ENCODE measurements at regions not wholly inside any gene's neighbourhood (a gene's known extent, or its start where the extent isn't known, plus 50 kb on each side); places are given as distances from the start of the nearest gene placed in this dataset.

DNA sequence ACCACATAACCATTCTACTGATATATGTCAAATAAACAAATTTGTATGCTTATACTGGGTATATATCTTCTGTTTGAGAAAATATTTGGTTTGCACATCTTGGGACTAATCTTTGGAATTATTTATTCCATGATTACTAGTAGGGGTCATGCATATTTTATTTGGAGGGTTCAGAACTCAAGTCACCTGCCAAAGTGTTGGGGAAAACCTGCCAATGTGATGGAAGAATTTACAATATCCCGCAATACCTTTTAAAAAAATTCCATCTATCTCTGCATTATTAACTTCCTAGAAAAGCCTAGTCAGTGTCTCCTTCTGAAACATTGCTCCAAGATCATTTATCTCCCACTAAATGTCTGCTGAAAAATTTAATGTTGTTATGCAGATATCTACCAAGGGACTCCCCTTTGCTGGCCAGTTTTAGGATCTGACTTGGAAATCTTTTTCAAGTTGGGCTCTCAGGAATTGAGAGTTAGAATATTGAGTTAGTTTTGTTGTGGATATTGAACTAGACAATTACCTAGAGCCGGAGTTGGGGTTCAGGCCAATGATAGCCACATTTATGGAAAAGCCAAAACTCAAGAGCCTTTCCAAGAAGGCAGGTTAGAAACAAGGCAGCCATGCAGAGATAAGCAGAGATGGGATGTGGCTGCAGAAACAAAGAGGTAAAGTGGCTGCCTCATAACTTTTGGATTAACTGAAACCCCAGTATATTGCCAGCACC is 425.2 kb downstream of the ADAMTS20 start:
- Histone ChIP-seq H3K27ac (ENCODE audit: low read length) (no peak overlapping the region), H3K4me2 (ENCODE audit: low read length) (no peak overlapping the region), H3K9me3 (ENCODE audit: low read length) (no peaks in the 10 kb centered on the region), H3K79me2 (replicated peaks; ENCODE audit: insufficient read depth, low read length) (no peaks in the 10 kb centered on the region), H4K20me1 (ENCODE audit: insufficient read depth) (no peaks in the 10 kb centered on the region), H2AFZ (ENCODE audit: low read depth, low read length) (no peak overlapping the region), H3K9ac (ENCODE audit: low read length) (no peak overlapping the region), H3K36me3 (ENCODE audit: insufficient read depth, low read length) (no peaks in the 10 kb centered on the region), H3K4me3 (ENCODE audit: low read length) (no peak overlapping the region), H3K27me3 (ENCODE audit: insufficient read depth, low read depth, low read length) (no peaks in the 10 kb centered on the region), H3F3A (ENCODE audit: insufficient read depth, low read length, poor library complexity, severe bottlenecking) (no peaks in the 10 kb centered on the region), H3K9me2 (ENCODE audit: insufficient read depth, low read length) (no peaks in the 10 kb centered on the region)
- TF ChIP-seq MXI1 (conservative IDR thresholded peaks at IDR 0.05; ENCODE audit: poor library complexity, severe bottlenecking) (no peak), TAF1 (IDR thresholded peaks at IDR 0.05; ENCODE audit: low read depth) (no peak), SMC3 (conservative IDR thresholded peaks at IDR 0.05; ENCODE audit: poor library complexity) (no peak), EP300 (conservative IDR thresholded peaks at IDR 0.05; ENCODE audit: poor library complexity, severe bottlenecking) (no peak), EZH2 (IDR thresholded peaks at IDR 0.05; ENCODE audit: borderline replicate concordance, insufficient read depth, low read length, poor library complexity, severe bottlenecking) (no peak), RAD21 (conservative IDR thresholded peaks at IDR 0.05) (no peak), POLR2AphosphoS5 (IDR thresholded peaks at IDR 0.05) (no peak)
- TF ChIP-seq, protein P1, sequence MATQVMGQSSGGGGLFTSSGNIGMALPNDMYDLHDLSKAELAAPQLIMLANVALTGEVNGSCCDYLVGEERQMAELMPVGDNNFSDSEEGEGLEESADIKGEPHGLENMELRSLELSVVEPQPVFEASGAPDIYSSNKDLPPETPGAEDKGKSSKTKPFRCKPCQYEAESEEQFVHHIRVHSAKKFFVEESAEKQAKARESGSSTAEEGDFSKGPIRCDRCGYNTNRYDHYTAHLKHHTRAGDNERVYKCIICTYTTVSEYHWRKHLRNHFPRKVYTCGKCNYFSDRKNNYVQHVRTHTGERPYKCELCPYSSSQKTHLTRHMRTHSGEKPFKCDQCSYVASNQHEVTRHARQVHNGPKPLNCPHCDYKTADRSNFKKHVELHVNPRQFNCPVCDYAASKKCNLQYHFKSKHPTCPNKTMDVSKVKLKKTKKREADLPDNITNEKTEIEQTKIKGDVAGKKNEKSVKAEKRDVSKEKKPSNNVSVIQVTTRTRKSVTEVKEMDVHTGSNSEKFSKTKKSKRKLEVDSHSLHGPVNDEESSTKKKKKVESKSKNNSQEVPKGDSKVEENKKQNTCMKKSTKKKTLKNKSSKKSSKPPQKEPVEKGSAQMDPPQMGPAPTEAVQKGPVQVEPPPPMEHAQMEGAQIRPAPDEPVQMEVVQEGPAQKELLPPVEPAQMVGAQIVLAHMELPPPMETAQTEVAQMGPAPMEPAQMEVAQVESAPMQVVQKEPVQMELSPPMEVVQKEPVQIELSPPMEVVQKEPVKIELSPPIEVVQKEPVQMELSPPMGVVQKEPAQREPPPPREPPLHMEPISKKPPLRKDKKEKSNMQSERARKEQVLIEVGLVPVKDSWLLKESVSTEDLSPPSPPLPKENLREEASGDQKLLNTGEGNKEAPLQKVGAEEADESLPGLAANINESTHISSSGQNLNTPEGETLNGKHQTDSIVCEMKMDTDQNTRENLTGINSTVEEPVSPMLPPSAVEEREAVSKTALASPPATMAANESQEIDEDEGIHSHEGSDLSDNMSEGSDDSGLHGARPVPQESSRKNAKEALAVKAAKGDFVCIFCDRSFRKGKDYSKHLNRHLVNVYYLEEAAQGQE (IDR thresholded peaks at IDR 0.05; ENCODE audit: borderline replicate concordance), result no peak
- TF ChIP-seq, protein P2, sequence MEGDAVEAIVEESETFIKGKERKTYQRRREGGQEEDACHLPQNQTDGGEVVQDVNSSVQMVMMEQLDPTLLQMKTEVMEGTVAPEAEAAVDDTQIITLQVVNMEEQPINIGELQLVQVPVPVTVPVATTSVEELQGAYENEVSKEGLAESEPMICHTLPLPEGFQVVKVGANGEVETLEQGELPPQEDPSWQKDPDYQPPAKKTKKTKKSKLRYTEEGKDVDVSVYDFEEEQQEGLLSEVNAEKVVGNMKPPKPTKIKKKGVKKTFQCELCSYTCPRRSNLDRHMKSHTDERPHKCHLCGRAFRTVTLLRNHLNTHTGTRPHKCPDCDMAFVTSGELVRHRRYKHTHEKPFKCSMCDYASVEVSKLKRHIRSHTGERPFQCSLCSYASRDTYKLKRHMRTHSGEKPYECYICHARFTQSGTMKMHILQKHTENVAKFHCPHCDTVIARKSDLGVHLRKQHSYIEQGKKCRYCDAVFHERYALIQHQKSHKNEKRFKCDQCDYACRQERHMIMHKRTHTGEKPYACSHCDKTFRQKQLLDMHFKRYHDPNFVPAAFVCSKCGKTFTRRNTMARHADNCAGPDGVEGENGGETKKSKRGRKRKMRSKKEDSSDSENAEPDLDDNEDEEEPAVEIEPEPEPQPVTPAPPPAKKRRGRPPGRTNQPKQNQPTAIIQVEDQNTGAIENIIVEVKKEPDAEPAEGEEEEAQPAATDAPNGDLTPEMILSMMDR (IDR thresholded peaks at IDR 0.05; ENCODE audit: poor library complexity, severe bottlenecking), result no peak

DNA sequence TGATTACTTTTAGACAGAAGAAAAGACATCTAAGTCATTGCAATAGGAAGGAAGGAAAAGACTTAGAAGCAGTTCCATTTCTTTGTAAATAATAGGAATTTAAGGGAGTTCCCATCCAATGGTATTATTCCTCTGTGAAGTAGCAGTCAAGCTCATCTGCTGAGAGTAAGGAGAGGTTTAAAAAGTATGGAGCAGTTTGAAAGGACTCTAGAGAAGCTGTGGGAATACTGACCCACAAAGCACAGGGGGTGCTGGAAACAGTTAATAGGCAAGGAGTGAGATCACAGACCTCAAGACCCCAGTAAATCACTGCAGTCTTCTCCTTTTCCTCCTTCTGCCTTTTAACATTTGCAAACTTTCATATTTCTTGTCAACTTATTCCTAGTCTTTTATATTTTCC is 428.5 kb downstream of the ADAMTS20 start:
- H3K9me3 ChIP-seq (ENCODE audit: low read length), result no peaks in the 10 kb centered on the region
- H4K20me1 ChIP-seq (ENCODE audit: insufficient read depth), result no peaks in the 10 kb centered on the region
- no peaks in the 10 kb centered on the region for H3K79me2 ChIP-seq (replicated peaks; ENCODE audit: insufficient read depth, low read length)
- H3K9me2 ChIP-seq (ENCODE audit: insufficient read depth, low read length), result no peaks in the 10 kb centered on the region
- no peak overlapping the region for H2AFZ ChIP-seq (ENCODE audit: low read depth, low read length)
- no peak overlapping the region for H3K27ac ChIP-seq (ENCODE audit: low read length)
- H3K27me3 ChIP-seq (ENCODE audit: insufficient read depth, low read depth, low read length), result no peaks in the 10 kb centered on the region
- no peaks in the 10 kb centered on the region for H3F3A ChIP-seq (ENCODE audit: insufficient read depth, low read length, poor library complexity, severe bottlenecking)
- no peak overlapping the region for H3K4me2 ChIP-seq (ENCODE audit: low read length)
- no peak for TF ChIP-seq EP300 (conservative IDR thresholded peaks at IDR 0.05; ENCODE audit: poor library complexity, severe bottlenecking)
- no peak for TF ChIP-seq MXI1 (conservative IDR thresholded peaks at IDR 0.05; ENCODE audit: poor library complexity, severe bottlenecking)
- TF ChIP-seq, protein P1 (IDR thresholded peaks at IDR 0.05; ENCODE audit: borderline replicate concordance), result no peak
- TF ChIP-seq TAF1 (IDR thresholded peaks at IDR 0.05; ENCODE audit: low read depth), result no peak
- no peak for TF ChIP-seq EZH2 (IDR thresholded peaks at IDR 0.05; ENCODE audit: borderline replicate concordance, insufficient read depth, low read length, poor library complexity, severe bottlenecking)
- TF ChIP-seq, protein P2 (IDR thresholded peaks at IDR 0.05; ENCODE audit: poor library complexity, severe bottlenecking), result no peak
- TF ChIP-seq RAD21 (conservative IDR thresholded peaks at IDR 0.05), result no peak
- no peak for TF ChIP-seq SMC3 (conservative IDR thresholded peaks at IDR 0.05; ENCODE audit: poor library complexity)
- TF ChIP-seq POLR2AphosphoS5 (IDR thresholded peaks at IDR 0.05), result no peak
- no peaks in the 10 kb centered on the region for H3K36me3 ChIP-seq (ENCODE audit: insufficient read depth, low read length)
- no peak overlapping the region for H3K4me3 ChIP-seq (ENCODE audit: low read length)
- no peak overlapping the region for H3K9ac ChIP-seq (ENCODE audit: low read length)
